Prostate gland (tissue), 2 donors: ENCODE measurements at regions not wholly inside any gene's neighbourhood (a gene's known extent, or its start where the extent isn't known, plus 50 kb on each side); places are given as distances from the start of the nearest gene placed in this dataset.

ENCODE experiments used
- POLR2AphosphoS5 ChIP-seq: sonication (generic); formaldehyde crosslinking; IDR thresholded peaks from one replicate; pipeline ENCODE4 v1.6.1; 2017; ENCODE audit warnings: antibody characterized with exemption
- TF ChIP-seq, protein P1 (sequence below), 4 experiments: fragments of 200-600 bp in 2 of 4; fragments of 450-650 bp in 2 of 4; sonication (generic) in 2 of 4; IDR thresholded peaks; 1 replicate in 3 of 4; 2 replicates in 1 of 4; pipeline ENCODE4 v1.5.1; 2016 to 2019; ENCODE audit warnings: antibody characterized with exemption in 4 of 4, mild to moderate bottlenecking in 2 of 4, moderate library complexity in 2 of 4

DNA sequence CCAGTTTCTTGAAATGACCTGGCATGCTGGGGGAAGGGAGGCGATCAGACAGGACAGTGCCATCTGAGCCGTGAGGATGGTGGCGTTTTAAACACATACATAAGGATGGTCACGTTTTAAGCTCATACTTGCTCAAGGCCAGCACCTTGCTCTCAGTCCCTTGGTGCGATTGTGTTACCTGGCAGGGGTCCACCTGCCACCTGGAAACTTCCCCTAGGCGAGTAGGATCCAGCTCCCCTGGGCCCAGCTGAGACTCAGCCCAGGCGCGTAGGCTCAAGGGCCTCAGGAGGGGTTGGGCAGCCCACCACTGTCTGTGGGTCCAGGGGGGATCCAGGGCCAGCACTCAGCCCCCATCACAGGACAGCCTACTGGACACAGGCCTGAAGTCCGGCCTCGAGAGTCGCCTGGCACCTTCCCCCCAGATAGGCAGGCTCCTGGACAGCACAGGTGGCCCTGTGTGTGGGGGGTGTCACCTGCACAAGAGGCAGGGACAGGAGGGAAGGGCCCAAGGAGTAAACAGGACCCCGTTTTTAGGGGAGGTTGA, 185.8 kb downstream of the BRD1 start:
- TF ChIP-seq POLR2AphosphoS5, result no peak
- TF ChIP-seq, protein P1, sequence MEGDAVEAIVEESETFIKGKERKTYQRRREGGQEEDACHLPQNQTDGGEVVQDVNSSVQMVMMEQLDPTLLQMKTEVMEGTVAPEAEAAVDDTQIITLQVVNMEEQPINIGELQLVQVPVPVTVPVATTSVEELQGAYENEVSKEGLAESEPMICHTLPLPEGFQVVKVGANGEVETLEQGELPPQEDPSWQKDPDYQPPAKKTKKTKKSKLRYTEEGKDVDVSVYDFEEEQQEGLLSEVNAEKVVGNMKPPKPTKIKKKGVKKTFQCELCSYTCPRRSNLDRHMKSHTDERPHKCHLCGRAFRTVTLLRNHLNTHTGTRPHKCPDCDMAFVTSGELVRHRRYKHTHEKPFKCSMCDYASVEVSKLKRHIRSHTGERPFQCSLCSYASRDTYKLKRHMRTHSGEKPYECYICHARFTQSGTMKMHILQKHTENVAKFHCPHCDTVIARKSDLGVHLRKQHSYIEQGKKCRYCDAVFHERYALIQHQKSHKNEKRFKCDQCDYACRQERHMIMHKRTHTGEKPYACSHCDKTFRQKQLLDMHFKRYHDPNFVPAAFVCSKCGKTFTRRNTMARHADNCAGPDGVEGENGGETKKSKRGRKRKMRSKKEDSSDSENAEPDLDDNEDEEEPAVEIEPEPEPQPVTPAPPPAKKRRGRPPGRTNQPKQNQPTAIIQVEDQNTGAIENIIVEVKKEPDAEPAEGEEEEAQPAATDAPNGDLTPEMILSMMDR (IDR thresholded peaks at IDR 0.05), result no peak
